Cardiac septum (tissue), 1 donor: ENCODE measurements at regions not wholly inside any gene's neighbourhood (a gene's known extent, or its start where the extent isn't known, plus 50 kb on each side); places are given as distances from the start of the nearest gene placed in this dataset.

ENCODE experiments used
- DNase-seq: peaks from one replicate; pipeline ENCODE4 v3.0.0-alpha.2; 2020; ENCODE audit warnings: low spot score
- intact Hi-C: fragments of 100-400 bp; cut with DNase I; formaldehyde crosslinking; loops from one replicate; pipeline ENCODE4 v1.14.0; 2022
- donor health status: DM: no; HTN: no; CAD: no.

GRCh38 chr11:123378096-123378495, 52.0 kb upstream of the GRAMD1B start:
- intact Hi-C loops, result no loop called here
- no peak for DNase-seq

GRCh38 chr11:123377355-123377754, 52.7 kb upstream of the GRAMD1B start:
- intact Hi-C loops, result no loop called here
- no peak for DNase-seq

DNA sequence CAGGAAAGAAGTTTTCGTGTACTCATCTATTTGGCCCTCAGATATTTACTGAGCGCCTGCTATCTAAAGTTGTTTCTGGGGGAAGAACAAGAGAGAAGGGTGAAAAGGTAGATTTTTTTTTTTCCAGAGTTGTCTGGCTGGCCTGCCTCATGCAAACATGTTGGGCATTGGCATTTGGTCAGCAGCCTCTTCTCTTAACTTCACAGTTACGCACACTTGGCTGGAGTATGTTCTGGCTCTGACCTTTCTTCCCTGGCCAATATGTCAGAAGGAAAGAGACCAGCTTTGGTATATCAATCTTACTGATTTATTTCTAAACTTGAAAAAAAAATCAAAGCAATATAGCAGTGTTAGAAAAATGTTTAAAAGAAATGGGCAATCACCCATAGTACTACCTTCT, 54.2 kb upstream of the GRAMD1B start:
- intact Hi-C loops, result no loop called here
- no peak for DNase-seq

DNA sequence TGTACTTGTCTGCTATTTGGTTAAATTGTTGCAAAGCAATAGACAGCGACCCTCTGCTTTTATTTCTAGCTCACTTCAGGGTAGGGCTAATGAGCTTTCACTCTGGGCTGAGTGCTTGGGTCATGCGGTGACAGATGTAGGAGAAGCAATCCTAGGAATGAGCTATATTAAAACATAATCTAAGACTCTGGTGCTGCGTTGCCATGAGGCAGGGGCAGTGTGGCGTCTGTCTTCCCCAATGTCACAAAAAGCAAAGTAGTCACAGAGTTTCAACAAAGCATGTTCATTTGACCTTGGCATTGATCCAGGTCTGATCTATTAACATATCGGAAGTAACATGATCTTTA, 55.5 kb upstream of the GRAMD1B start:
- intact Hi-C loops, result no loop called here
- DNase-seq, result no peak

DNA sequence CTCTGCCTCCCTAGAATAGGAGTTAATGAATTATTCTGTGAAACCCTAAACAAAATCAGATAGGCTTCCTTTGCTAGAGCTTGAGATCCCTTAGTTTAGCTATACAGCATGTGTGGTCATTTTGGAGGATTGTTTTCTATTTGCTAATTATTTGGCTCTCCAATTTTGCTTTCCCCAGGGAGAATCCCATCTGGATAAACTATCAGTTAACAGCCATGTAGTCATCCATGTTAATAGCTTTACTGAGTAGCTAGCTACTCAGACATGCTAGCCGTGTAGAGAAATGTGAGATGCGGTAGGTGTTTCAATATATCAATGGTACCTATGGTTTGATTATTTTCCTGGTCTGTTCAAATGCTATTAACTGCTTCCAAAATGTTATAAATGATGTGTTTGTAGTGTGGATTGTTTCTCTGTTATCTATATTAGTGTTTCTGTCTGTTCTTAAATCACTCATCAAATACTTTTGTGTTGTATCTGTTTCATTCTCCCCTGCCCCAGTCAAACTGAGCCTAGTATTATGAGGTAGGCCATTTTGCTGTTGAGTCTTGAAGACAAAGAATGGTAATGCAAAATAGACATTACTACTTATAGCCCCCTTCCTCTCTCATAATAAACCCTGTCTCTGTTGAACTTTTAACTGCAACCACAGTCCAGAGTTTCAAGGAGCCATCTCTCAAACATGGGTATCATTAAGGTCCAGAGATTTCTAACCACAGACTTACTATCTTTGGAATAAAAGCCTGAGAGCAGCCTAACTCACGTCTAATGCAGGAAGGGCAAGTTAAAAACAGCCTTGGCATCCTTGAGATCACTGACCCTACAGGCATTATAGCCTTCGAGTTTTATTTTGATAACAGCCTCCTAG, 56.1 kb upstream of the GRAMD1B start:
- DNase-seq, result no peak
- intact Hi-C loops, result no loop called here

- DNase-seq, result no peak
- intact Hi-C loops, result no loop called here
Measured at GRCh38 chr11:123371506-123372297, 58.4 kb upstream of the GRAMD1B start.

GRCh38 chr11:123366924-123367323, 63.1 kb upstream of the GRAMD1B start:
- intact Hi-C loops, result no loop called here
- no peak for DNase-seq

- intact Hi-C loops, result no loop called here
- DNase-seq, result no peak
Measured at GRCh38 chr11:123365955-123366354, 64.1 kb upstream of the GRAMD1B start.

- DNase-seq, result no peak
- intact Hi-C loops, result loop anchor here (5.0 kb wide), 1 partner anchor 108 kb away; no protein-coding TSS in a partner anchor
Measured at GRCh38 chr11:123364080-123364479, 66.0 kb upstream of the GRAMD1B start.

DNA sequence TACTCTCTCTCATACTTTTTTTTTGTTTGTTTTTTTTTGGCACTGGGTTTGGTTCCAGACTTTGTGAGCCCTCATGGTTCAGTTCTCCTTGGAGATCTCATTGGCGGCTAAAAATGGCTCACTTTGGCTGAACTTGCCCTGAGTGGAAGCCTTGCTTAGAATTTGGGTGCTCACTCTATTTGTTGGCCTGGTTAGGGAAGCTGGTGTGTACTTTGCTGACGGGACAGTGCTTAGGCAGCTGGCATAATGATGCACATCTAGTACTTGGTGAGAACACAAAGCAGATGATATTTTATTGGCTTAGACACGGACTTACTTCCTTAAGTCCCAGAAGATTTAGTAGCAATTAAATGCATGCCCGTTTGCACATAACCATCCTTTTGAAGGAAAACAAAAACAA, 66.5 kb upstream of the GRAMD1B start:
- no peak for DNase-seq
- intact Hi-C loops, result loop anchor here (5.0 kb wide), 1 partner anchor 109 kb away; no protein-coding TSS in a partner anchor

GRCh38 chr11:123362941-123363340, 67.1 kb upstream of the GRAMD1B start:
- intact Hi-C loops, result loop anchor here (5.0 kb wide), 1 partner anchor 109 kb away; no protein-coding TSS in a partner anchor
- no peak for DNase-seq

- intact Hi-C loops, result loop anchor here (5.0 kb wide), 1 partner anchor 110 kb away; no protein-coding TSS in a partner anchor
- no peak for DNase-seq
Measured at GRCh38 chr11:123362186-123362585, 67.9 kb upstream of the GRAMD1B start.

- intact Hi-C loops, result loop anchor here (5.0 kb wide), 1 partner anchor 111 kb away; no protein-coding TSS in a partner anchor
- no peak for DNase-seq
Measured at GRCh38 chr11:123361110-123361509, 69.0 kb upstream of the GRAMD1B start.

DNA sequence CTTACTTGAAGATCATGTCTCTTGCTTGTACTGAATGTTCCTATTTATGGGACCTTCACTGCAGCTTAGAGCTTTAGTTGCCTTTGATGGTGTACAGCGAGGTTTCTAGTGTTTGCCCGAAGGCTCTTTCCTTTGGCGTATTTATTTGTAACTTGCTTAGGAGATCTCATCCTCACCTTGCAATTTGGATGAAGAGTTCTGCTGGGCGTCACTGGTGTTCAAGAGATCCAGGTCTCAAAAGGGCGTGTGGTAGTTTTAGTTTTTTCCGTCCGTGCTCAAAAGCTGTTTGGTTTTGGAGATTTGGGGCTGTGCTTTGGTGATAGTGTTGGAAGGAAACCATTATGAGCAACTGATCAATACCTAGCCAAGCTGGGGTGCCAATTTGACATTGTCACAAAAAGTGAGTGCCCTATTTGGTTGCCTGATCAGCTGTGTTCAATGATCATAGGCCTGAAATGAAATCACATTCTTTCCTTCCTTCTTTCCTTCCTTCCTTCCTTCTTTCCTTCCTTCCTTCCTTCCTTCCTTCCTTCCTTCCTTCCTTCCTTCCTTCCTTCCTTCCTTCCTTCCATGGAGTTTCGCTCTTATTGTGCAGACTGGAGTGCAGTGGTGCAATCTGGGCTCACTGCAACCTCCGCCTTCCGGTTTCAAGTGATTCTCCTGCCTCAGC, 69.7 kb upstream of the GRAMD1B start:
- intact Hi-C loops, result loop anchor here (5.0 kb wide), 1 partner anchor 112 kb away; no protein-coding TSS in a partner anchor

DNA sequence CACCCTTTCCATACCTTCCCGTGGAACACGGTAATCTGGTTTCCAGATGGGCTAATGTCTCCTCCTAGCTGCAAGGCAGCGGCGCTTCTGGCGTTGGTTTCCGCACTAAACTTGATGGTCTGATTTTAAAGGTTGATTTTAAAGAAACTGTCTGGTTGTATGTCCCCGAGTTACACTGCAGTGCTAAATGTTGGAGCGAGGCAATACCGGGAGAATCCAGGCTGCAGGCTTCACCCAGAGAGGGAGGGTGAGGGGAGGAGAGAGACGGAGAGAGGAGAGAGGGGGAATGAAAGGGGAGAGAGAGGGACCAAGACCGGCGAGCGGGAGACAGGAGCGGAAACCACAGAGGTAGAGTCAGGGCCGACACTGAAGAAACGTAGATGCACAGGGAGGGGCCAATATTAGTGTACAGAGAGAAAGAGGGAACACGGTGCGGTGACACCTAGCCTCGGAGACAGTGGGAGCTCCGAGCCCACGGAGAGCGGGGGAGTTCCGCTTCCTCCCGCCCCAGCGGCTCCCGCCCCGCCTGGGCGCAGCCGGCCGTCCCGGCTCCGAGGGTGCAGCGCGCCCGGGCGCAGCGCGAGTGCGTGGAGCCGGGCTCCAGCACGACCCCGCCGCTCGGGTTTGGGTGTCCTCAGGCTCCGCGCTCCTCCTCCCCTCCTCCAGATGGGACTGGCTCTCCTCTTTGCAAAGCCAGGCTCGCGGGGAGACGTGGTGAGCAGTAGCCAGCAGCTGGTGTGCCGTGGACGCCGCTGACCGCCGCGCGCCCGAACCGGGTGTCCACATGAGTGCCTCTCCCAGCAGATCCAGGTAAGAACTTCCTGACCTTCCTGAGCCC, 71.9 kb upstream of the GRAMD1B start:
- intact Hi-C loops, result loop anchor here (2.0 kb wide), 1 partner anchor 55 kb away; no protein-coding TSS in a partner anchor
- no peak for DNase-seq

More for the DNA sequence above, 69.7 kb upstream of the GRAMD1B start:
- no peak for DNase-seq

GRCh38 chr11:123357353-123357989, 72.6 kb upstream of the GRAMD1B start:
- DNase-seq, result no peak
- intact Hi-C loops, result no loop called here

DNA sequence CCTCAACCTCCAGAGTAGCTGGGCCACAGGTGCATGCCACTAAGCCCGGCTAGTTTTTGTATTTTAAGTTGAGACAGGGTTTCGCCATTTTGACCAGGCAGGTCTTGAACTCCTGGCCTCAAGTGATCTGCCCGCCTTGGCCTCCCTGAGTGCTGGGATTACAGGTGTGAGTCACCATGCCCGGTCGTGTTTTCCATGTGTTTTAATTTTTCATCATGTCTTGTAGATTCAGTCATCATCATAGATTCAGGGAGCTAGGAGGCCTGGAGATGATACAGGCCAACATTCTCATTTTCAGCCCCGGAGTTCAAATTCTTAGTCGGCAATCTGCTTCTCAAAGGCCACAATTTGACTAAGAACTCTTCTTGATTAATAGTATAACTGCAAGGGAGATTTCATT, 73.5 kb upstream of the GRAMD1B start:
- no peak for DNase-seq
- intact Hi-C loops, result no loop called here

DNA sequence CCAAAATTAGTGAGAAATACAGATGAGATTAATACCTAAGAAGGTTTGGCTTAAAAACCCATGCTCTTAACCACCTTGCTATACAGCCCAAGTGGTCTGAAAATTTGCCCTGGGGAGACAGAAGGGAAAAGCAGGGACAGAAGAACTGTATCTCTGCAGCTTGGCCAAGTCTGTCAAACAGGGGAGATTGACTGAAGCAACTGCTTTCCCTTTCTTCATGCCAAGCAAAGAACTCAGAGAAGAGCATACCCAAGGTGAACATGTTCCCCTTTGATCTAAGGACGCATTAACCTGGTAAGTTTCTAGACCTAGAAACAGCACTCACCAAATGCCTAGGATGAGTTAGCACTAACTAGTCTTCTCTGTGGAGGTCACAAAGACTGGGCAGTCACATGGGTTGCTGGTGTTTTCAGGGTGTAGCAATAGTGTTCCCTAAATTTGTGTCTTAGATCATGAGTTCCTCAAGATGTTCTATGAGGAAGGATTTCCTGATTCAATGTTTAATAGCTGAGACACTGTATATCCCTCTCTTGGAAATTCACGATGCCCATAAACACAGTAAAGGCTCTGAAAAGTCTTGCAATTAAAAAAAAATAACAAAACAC, 75.6 kb upstream of the GRAMD1B start:
- DNase-seq, result no peak
- intact Hi-C loops, result no loop called here
